ENCODE measurements at regions not wholly inside any gene's neighbourhood (a gene's known extent, or its start where the extent isn't known, plus 50 kb on each side); places are given as distances from the start of the nearest gene placed in this dataset.
"Not testable (repeated sequence)": the region's sequence is repeated elsewhere in the genome, so short reads cannot be mapped to it uniquely, and the experiment has no call there.

- FAIRE-seq (no peak), DNase-seq (ENCODE audit: extremely low spot score, insufficient read length, low read depth) (no peak)
Measured at GRCh38 chr1:70552662-70553566, 141.8 kb downstream of the CTH start.

GRCh38 chr1:70553567-70553956 is 142.5 kb downstream of the CTH start:
- FAIRE-seq (no peak), DNase-seq (ENCODE audit: extremely low spot score, insufficient read length, low read depth) (no peak)

GRCh38 chr1:70554341-70554740 is 143.3 kb downstream of the CTH start:
- FAIRE-seq (no peak), DNase-seq (ENCODE audit: extremely low spot score, insufficient read length, low read depth) (no peak)

- FAIRE-seq (no peak), DNase-seq (ENCODE audit: extremely low spot score, insufficient read length, low read depth) (no peak)
Measured at GRCh38 chr1:70556541-70556940, 145.5 kb downstream of the CTH start.

GRCh38 chr1:70567167-70567566 is 156.1 kb downstream of the CTH start:
- DNase-seq (ENCODE audit: extremely low spot score, insufficient read length, low read depth) (no peak), FAIRE-seq (no peak)

- no peak for FAIRE-seq
- DNase-seq (ENCODE audit: extremely low spot score, insufficient read length, low read depth): no peak
Measured at GRCh38 chr1:70571191-70571590, 160.1 kb downstream of the CTH start.

- DNase-seq (ENCODE audit: extremely low spot score, insufficient read length, low read depth): no peak
- no peak for FAIRE-seq
Measured at GRCh38 chr1:70573317-70573843, 162.3 kb downstream of the CTH start.

GRCh38 chr1:70581661-70582060 is 170.6 kb downstream of the CTH start:
- no peak for FAIRE-seq
- no peak for DNase-seq (ENCODE audit: extremely low spot score, insufficient read length, low read depth)

GRCh38 chr1:70583522-70583921 is 172.5 kb downstream of the CTH start:
- FAIRE-seq (peak; percentile 51), DNase-seq (ENCODE audit: extremely low spot score, insufficient read length, low read depth) (no peak)

GRCh38 chr1:70586046-70586445 is 175.0 kb downstream of the CTH start:
- FAIRE-seq (no peak), DNase-seq (ENCODE audit: extremely low spot score, insufficient read length, low read depth) (no peak)

GRCh38 chr1:70587872-70588366 is 176.9 kb downstream of the CTH start:
- DNase-seq (ENCODE audit: extremely low spot score, insufficient read length, low read depth): no peak
- no peak for FAIRE-seq

- not testable (repeated sequence) for FAIRE-seq; DNase-seq (ENCODE audit: extremely low spot score, insufficient read length, low read depth)
Measured at GRCh38 chr1:70593551-70593950, 182.5 kb downstream of the CTH start.

GRCh38 chr1:70608815-70609214 is 197.7 kb downstream of the CTH start:
- DNase-seq (ENCODE audit: extremely low spot score, insufficient read length, low read depth) (no peak), FAIRE-seq (no peak)

GRCh38 chr1:70610164-70610563 is 199.1 kb downstream of the CTH start:
- not testable (repeated sequence) for FAIRE-seq; DNase-seq (ENCODE audit: extremely low spot score, insufficient read length, low read depth)

- DNase-seq (ENCODE audit: extremely low spot score, insufficient read length, low read depth) (no peak), FAIRE-seq (no peak)
Measured at GRCh38 chr1:70616946-70617345, 205.9 kb downstream of the CTH start.

- no peak for DNase-seq (ENCODE audit: extremely low spot score, insufficient read length, low read depth)
- no peak for FAIRE-seq
Measured at GRCh38 chr1:70617728-70618127, 206.7 kb downstream of the CTH start.

- no peak for DNase-seq (ENCODE audit: extremely low spot score, insufficient read length, low read depth)
- FAIRE-seq: no peak
Measured at GRCh38 chr1:70627910-70628309, 216.8 kb downstream of the CTH start.

GRCh38 chr1:70628973-70629372 is 217.9 kb downstream of the CTH start:
- no peak for FAIRE-seq
- DNase-seq (ENCODE audit: extremely low spot score, insufficient read length, low read depth): no peak

GRCh38 chr1:70633004-70633403 is 221.9 kb downstream of the CTH start:
- FAIRE-seq: no peak

GRCh38 chr1:70635868-70636267 is 224.8 kb downstream of the CTH start:
- FAIRE-seq: no peak

More at GRCh38 chr1:70633004-70633403, 221.9 kb downstream of the CTH start:
- no peak for DNase-seq (ENCODE audit: extremely low spot score, insufficient read length, low read depth)

GRCh38 chr1:70641868-70642267 is 230.8 kb downstream of the CTH start:
- no peak for FAIRE-seq
- no peak for DNase-seq (ENCODE audit: extremely low spot score, insufficient read length, low read depth)

More at GRCh38 chr1:70635868-70636267, 224.8 kb downstream of the CTH start:
- no peak for DNase-seq (ENCODE audit: extremely low spot score, insufficient read length, low read depth)
